GM18519 (cell line): ENCODE measurements at regions not wholly inside any gene's neighbourhood (a gene's known extent, or its start where the extent isn't known, plus 50 kb on each side); places are given as distances from the start of the nearest gene placed in this dataset.

Experiments
- ATAC-seq: cut with Tn5 transposase; IDR thresholded peaks from one replicate; pipeline ENCODE4 v1.9.1; 2021; ENCODE audit warnings: mild to moderate bottlenecking, moderate library complexity; ENCODE audit not compliant: unreplicated experiment, low FRiP score

DNA sequence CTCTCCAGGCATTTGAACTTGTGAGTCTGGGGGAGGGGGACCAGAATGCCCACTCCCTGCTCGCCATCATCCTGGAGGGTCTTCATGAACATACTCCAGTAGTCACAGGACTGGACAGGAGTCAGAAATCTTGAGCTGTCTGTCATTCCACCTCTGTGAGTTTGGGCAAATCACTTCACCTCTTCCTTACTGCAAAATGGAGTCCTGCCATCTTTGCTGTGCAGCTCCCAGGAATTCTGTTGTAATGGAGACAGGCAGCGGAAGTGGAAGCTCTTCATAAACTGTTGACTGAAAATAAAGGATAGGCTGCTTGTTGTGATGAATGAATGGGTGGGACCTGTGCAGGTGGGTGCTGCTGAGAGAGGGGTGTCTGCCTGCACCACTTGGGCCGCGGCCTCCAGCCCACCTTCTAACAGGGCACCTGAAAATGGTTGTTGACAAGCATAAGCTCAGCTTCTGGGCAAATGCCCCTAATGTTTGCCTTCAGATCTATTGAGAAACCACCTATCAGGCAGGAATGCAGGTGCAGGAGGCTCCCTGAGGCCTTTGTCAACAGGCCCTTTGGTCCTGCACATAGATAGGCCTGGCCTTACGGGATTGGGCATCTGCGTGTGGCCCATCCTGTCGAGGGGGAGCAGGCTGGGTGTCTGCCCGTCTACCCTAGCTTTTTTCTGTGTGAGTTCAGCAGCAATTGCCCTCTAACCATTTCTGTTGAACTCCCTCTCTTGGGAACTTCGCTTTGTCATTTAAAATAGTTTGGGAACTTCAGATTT is 321.0 kb downstream of the RPS6KC1 start:
- no peak for ATAC-seq

DNA sequence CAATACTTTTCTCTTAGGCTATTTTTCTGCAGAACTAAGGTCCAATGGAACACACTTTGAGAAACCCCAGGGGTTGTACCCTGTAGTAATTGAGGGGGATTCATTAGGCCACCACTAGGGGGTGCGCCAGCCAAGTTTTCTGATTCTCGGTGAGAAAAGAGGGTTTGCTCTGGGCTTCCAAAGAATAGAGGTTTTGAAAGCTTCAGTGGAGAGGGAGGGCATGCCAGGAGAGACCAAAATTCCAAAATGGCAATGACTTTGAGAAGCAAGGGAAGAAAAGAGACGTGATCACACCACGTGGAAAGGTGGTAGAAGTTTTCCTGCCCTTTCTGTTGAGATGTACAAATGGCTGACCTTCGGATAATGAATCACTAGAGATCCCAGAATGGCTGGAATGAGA is 323.3 kb downstream of the RPS6KC1 start:
- ATAC-seq, result peak; percentile 89

DNA sequence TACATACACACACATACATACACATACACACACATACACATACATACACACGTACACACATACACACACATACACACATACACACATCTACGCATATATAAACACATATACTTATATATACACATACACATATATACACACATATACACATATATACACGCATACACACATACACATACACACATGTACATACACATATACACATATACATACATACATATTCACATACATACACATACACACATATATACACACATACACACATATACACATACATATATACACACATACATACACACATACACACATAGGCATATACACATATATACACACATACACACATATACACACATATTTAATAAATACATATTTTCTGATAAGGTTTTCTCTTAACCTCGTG is 324.0 kb downstream of the RPS6KC1 start:
- ATAC-seq, result no peak

DNA sequence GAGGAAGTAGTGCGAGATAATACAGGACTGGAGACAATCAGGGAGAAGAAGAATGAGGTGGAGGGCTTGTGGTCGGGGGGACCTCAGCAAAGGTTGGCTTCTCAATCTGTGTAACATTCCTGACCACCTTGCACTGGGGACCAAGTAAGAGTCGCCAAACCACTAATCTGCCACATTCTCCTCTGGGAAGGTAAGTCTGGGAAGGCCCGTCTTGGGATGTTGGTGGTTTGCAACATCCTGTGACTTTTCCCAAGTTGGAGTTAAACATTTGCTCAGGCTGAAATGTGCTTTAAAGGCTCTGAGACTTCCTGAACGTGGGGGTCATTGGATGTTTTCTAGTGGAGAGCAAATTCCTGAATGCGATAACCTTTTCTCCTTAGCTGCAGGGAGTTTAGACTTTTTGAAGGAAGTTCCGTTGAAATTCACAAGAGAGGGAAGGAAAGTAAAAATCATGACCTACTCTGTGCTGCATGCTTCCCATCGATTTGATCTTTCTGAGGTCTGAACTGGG is 325.9 kb downstream of the RPS6KC1 start:
- ATAC-seq, result no peak

DNA sequence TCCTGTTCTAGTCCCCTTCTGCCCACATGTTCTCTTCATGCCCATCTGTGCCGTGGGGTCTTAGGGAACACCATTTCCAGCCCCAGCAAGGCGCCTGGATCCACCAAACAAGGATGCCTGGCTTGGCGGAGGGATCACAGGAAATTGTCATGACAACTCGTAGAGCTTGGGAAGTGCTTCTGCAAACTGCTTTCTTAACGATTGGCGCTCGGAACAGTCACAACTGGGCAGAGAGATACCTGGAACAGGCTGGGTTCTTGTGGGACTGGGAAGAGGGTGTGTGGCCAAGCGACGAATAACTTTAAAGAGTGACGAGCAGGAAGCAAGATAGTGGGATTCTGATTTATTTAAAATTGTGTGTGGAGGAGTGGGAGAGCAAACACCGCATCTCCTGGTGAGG is 329.8 kb downstream of the RPS6KC1 start:
- ATAC-seq, result no peak

DNA sequence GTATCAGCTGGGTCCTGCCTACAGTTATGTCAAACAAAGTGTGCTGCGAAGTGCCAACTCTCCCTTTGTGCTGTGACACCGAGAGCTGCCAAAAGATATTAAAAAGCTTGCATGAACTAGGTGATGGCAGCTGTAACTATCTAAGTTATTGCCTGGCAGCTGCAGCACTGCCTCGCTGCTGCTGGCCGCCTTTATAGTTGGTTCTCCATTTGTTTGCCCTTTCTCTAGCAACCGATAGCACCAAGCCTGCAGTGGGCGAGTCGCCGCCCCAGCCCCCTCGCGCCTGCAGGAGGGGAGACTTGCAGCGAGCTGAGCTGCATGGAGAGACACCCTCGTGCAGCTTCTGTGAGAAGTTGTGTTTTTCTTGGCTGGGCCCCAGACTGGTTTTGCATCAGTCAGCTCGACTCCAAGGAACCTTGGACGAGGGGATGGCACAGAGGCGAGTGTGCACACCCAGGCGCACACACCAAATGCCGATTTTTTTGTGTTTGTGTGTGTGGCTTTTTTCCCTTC is 330.6 kb downstream of the RPS6KC1 start:
- ATAC-seq, result no peak

DNA sequence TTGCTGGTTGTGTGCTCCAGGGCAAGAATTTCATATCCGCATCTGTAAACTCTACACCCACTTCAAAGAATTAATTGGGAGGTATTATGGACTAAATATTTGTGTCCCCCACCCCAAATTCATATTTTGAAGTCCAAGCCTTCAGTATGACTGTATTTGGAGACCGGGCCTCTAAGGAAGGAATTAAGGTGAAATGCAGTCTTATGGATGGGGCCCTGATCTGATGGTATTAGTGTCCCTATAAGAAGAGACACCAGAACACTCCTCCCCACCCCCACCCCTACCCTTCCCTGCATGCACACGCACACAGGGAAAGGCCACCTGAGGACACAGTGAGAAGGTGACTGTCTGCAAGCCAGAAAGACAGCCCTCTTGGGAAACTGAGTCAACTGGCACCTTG is 332.4 kb downstream of the RPS6KC1 start:
- ATAC-seq, result no peak

DNA sequence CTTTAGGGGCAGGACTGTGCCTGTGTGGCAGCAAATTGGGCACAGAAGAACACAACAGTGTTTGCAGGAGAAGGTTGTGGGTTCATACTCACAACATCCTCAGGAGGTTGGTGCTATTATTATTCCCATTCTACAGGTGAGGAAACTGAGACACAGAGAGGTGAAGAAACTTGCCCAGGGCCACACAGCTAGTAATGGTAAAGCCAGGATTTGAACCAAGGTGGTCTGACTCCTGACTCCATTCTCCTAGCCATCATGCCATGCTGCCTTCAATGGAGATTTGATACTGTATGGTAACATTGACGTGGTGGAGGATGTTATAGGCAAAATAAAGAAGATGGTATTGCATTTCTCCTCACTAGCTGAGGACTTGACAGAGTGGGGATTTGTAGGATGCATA is 334.2 kb downstream of the RPS6KC1 start:
- no peak for ATAC-seq

DNA sequence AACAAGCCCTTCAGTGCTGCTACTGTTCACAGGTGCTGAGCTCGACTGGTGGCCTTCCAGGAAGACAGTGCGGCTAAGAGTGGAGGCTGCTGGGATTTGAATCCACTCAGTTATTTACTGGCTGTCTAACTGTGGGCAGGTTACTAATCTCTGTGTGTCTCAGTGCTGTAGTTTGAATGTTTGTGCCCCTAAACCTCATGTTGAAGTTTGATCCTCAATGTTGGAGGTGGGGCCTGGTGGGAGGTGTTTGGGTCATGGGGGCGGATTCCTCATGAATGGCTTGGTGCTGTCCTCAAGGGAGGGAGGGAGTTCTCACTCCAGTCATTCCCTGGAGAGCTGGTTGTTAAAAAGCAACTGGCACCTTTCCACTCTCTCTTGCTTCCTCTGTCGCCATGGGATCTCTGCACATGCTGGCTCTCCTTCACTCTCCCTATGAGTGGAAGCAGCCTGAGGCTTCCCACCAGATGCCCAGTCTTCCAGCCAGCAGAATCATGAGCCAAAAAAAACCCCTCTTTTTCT is 334.8 kb downstream of the RPS6KC1 start:
- ATAC-seq, result no peak

DNA sequence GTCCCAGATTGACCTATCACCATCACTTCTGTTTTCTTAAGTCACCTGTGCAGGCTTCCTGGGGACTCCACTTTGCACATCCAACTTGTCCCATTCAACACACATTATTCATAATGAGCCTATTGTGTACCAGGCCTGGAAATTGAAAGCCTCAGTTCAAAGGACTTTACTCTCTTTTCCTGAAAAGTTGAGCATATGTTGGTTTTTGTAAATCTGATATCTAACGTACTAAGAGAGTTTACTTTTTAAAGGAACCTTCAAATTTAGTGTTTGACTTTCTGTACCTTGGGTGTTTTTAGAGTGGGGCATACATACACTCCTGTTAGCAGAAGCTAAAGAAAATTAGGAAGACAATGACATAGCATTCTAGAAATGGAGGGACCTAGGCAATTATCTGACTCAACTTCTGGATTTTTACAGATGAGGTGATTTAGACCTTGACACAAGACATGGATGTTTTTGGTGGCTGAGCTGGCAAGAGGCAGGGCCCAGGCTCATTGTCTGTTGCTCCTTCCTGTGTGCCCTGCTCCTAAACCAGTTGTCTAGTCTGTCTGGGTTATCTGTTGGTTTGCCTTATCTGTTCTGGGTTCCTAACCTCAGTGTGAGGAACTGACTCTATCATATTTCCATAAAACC is 336.5 kb downstream of the RPS6KC1 start:
- ATAC-seq, result no peak

DNA sequence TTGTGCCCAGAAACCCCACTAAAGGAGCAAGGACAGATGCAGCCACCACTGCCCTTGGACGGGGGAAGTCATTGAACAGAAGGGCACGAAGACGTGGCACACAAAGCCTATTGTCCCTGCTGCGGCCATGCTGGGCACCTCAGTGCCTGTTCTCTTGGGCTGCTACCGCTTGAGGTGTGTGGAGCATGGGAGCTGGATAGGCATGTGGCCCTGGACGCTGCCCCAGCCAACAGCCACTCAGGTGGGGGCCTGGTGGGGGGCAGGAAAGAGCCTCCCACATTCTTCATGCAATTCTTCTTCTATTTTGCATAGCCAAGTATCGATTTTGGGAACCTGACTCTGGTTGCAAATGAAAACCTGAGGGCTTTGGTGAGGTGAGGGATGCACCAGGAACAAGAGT is 337.2 kb downstream of the RPS6KC1 start:
- ATAC-seq, result no peak

DNA sequence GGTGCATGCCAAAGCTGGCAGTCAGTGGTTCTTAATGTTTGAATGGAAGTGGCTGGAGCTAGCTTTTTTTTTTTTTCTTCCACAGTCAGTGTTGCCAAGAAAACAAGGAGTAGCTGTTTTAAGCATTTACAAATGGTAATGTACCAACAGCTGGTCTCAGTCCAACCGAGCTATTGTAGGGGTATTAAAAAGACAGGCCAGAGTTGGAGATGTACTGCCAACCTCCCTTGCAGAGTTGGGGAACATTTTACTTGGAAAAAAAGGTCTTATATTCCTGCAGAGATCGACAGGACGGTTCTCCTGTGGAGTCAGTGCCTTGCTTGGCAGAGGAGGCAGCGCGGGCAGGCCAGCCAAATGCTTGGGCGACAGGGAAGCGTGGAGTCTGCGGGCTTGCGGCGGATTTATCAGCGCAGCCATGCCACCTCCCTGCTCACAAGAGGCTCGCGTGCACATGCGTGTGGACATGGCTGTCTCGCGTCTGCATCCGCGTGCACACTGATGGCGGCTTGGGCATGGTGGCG is 338.1 kb downstream of the RPS6KC1 start:
- no peak for ATAC-seq

DNA sequence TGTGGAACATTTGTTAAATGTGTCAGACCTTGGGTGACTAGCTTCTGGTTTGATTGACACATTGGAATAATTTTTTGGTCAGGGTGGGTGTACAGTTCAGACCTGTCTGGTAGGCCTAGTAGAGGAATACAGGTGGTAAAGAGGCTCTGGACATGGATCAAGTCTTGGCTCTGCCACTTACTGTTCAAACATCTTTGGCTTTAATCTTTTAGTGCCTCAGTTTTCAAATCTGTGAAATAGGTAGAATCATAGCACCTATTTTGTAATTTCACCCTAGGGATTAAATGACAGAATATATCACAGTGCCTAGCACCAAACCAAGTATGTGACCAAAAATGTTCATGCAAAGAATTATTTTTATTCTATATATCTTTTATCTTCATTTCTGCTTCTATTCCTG is 340.4 kb downstream of the RPS6KC1 start:
- no peak for ATAC-seq

DNA sequence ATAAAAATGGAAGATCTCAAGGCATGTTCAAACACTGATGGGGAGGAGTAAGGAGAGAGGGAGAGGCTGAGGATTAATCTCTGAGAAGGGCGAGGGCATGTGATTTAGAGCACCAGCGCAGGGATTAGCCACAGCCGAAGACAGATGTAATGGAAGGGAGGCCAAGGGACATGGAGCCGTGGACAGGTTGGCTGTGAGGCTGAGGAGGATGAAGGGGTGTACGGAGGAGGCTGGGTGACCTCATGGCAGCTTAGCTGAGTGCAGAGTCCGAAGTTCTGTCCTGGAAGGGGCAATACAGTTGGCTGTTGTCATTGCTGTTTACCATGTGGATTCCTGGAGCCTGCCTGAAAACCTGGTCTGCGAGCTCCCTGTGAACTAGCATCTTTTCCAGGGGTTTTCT is 342.8 kb downstream of the RPS6KC1 start:
- no peak for ATAC-seq

DNA sequence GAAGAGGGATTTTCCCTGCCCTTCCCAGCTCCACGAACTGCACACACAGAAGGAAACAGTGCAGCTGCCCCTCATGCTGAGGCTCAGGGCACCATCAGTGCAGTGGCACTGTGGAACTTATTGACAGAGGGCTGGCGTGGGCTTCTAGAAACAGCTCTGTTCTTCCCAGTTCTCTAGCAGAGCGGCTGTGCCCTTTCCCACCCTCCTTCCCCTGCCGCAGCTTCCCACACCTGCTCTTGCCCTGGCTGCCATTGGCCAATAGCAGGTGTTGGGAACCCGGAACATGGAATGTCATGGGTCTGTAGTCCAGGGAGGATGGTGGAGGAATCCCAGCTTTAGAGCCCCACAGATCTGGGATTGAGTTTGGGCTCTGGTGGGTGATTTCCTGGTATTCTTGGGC is 343.8 kb downstream of the RPS6KC1 start:
- ATAC-seq, result no peak

DNA sequence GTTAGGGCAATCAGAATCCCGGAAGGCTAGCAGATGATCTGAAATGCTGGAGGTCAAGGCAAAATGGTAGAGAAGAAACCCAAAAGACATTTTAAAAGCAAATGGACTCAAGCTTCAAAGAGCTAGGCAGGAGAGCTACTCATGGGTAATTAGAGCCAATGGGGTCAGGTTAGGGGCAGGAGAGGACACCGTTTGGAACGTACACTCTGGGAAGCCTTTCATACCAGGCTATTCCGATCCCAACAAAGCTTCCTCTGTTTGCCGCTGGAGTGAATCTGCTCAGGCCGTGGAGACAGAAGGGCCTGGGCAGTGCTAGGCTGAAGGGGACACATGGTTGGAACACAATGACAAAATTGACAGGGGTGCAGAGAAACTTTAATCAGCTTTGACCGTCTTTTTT is 346.6 kb downstream of the RPS6KC1 start:
- no peak for ATAC-seq

DNA sequence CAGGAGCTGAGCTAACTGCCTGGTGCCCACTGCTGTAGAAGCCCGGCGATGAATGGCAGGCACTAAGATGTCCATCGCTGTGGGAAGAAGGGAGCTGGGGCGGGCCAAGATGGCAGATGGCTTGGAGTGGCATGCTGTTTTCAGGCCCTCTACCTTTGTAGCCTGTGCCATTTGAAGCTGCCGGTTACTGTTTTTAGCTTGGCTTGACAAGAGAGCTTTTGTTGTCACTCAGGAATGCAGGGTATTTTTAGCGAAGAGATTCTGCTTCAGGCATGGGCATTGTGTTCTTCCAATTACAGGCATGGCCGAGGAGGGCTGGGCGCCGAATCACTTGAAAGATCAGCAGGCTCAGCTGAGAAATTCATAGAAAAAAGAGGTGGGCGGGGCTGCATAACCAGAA is 348.7 kb downstream of the RPS6KC1 start:
- no peak for ATAC-seq

DNA sequence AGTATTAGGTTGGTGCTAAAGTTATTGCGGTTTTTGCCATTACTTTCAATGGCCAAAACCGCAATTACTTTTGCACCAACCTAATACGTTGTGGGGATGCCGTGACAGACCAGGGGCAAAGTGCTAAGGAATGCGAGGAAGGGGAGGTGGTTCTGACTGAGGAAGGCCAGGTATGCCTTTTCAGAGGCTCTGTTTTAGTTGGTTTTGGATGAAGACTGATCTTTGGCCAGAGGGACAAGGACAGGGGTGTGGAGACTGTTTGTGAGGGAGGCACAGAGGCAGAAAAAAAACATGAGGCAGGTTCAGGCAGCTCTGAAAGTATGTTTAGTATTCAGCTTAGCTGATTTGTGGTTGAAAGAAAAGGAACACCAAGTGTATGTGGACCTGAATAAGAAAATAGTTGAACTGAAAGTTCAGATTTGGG is 358.2 kb downstream of the RPS6KC1 start:
- ATAC-seq, result no peak

DNA sequence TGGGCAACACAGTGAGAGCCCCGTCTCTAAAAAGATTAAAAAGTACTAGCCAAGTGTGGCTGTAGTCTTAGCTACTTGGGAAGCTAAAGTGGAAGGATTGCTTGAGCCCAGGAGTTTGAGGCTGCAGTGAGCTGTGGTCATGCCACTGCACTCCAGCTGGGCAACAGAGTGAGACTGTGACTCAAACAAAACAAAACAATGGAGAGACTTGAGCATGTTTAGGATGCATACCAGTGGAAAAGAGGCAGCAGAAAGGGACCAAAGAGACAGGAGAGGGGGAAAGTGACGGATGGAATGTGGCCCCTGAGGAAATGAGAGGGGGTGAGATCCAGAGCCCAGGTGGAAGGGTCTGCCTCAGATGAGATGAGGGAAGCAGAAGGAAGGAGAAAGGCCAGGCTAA is 358.9 kb downstream of the RPS6KC1 start:
- no peak for ATAC-seq

DNA sequence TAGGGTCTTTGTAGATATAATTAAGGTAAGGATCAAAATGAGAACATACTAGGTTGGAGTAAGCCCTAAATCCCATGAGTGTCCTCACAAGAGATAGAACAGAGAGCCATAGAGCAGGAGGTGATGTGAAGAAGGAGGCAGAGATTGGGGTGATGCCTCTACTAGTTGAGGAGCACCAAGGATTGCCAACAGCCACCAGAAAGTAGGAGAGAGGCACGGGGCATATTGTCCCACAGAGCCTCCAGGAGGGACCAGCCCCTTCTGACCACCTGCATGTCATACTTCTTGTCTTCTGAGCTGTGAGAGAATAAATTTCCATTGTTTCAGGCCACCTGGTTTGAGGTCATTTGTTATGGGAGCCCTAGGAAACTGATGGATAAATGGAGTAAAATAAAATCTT is 363.3 kb downstream of the RPS6KC1 start:
- no peak for ATAC-seq

DNA sequence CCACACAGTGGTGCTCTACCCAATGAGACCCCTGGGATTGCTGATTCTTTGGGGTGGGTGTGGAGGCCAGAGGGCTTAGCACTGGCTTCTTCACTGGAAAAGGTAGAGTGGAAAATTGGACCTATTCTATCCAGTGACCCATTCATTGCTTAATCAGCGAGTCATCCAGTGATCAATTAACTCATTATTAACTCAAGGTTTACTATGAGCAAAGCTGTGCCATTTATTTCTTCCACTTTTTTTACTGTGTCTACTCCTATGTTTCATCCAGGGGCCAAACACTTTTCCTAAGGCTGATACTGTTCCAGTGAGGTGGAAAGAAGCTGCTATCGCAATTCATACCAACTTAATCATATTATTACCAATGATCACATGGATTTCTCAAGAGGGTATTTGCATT is 363.9 kb downstream of the RPS6KC1 start:
- ATAC-seq, result no peak
